Activated CD4-positive, alpha-beta T cell treated with anti-CD3 and anti-CD28 coated beads for 4 hours (primary cell): ENCODE measurements at regions not wholly inside any gene's neighbourhood (a gene's known extent, or its start where the extent isn't known, plus 50 kb on each side); places are given as distances from the start of the nearest gene placed in this dataset.

Source experiments
- DNase-seq, 2 donors: peaks; one replicate each; pipeline ENCODE4 v3.0.0-alpha.2; 2020

- DNase-seq, result no peak
These were observed 117.0 kb downstream of the WT1 start for GRCh38 chr11:32318071-32319055.

- no peak for DNase-seq
These were observed 111.6 kb downstream of the WT1 start for GRCh38 chr11:32323814-32324130.

GRCh38 chr11:32325187-32325586 lies 110.2 kb downstream of the WT1 start:
- DNase-seq, result no peak

GRCh38 chr11:32325725-32326124 lies 109.6 kb downstream of the WT1 start:
- DNase-seq, result no peak

- DNase-seq, result no peak
These were observed 108.8 kb downstream of the WT1 start for GRCh38 chr11:32326522-32326921.

- no peak for DNase-seq
These were observed 106.9 kb downstream of the WT1 start for GRCh38 chr11:32328392-32328791.

- DNase-seq, result no peak
These were observed 104.2 kb downstream of the WT1 start for GRCh38 chr11:32331098-32331497.

- DNase-seq, result no peak
These were observed 103.5 kb downstream of the WT1 start for GRCh38 chr11:32331792-32332191.

GRCh38 chr11:32332990-32333319 lies 102.4 kb downstream of the WT1 start:
- DNase-seq, result no peak

- peak; percentile 15 to 22 for DNase-seq
These were observed 101.9 kb downstream of the WT1 start for GRCh38 chr11:32333320-32333991.

- no peak for DNase-seq
These were observed 100.5 kb downstream of the WT1 start for GRCh38 chr11:32334822-32335221.
